HG02798 (cell line): ENCODE measurements at regions not wholly inside any gene's neighbourhood (a gene's known extent, or its start where the extent isn't known, plus 50 kb on each side); places are given as distances from the start of the nearest gene placed in this dataset.
"Not testable (repeated sequence)": the region's sequence is repeated elsewhere in the genome, so short reads cannot be mapped to it uniquely, and the experiment has no call there.

ENCODE experiments used
- ATAC-seq: cut with Tn5 transposase; IDR thresholded peaks from one replicate; pipeline ENCODE4 v1.9.1; 2021; ENCODE audit warnings: mild to moderate bottlenecking; ENCODE audit not compliant: unreplicated experiment, poor library complexity

DNA sequence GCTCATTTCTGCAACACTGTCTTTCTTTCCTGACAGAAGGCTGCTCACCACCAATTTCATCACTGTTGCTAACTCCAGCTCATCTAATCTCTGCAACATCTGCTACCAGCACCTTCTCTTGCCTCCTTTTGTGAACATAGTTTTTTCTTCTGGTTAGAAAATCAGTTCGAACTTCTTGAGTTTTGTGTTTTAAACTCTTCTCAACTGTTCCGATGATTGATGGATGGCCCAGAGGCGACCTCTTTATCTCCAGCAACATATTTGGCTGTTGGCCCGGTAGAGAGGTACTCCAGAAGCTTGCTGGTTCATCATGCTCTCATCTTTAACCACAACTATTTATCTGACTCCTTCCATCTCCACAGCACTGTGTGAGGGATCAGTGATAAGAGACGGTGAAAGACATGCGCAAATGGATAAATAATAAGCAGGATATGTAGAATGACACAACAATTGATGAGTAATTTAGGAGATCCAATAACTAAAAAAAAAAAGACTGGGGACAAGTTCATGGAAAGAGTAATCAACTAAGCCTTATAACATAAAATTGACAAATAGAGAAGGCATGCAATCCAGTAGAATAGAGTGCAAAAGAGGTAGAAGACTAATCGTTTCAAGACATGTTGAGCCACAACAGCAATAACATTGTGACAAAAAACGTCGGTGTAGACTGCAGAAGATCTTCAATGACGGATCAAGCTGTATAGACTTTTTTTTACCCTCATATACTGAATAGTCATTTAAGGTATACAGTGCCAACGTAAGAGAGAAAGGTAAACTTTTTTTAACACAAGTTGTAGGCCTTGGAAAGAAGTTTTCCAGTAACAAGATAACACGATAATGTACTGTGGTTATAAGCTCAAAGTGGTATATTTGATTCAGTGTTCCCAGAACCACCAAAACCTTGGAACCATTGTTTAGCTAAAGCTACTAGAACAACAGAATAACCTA lies 152.2 kb downstream of the CRPPA start:
- ATAC-seq, result no peak

DNA sequence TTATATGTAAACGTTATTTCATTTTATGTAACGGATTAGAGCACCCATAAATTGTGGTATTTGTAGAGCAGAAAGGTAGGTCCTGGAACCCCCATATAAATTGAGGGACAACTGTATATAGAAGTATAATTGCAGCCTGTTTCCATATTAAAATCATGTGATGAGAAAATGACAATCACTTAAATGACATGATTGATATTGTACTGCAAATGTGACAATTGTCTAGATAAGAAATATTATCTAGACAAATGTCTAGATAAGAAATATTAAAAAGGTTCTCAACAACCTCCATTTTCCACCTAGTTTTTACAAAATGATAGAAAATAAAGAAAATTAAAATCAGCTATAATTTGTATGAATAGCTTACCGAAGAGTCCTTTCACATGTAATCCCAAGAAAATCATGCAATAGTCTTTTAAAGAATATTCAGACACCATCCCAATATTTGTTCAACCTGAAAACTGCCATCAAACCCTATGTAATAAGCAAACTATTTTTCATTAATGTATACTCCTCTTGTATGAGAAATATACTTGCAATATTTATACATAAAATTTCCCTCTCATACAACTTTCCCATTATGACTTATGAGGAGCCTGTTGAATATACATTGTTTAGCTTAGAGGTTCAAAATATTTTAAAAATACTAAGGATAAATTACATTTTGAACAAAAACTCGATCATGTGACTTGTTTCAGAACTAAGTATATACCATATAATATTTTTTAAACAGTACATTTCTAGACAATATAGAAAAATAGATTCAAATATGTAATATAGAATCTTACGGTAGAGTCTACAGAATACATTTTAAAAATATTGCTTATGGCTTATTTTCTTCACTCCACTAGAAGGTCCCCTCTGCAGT lies 153.2 kb downstream of the CRPPA start:
- ATAC-seq, result no peak

DNA sequence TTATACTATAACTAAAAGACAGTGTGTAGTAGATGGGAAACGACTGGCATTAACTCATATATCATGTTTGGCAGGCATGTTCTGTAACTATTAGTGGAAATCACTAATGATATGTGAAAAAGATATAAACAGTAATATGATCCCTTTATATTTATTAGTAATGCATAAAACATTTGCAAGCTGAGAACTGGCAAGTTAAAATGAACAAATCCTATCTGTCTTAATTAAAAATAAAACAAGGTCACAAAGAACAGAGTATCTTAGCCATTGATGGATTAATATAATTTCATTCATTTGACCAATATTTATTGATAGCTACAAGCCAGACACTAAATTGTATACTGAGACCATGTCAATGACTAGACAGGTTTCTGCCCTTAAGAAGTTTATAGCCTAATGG lies 154.5 kb downstream of the CRPPA start:
- no peak for ATAC-seq

DNA sequence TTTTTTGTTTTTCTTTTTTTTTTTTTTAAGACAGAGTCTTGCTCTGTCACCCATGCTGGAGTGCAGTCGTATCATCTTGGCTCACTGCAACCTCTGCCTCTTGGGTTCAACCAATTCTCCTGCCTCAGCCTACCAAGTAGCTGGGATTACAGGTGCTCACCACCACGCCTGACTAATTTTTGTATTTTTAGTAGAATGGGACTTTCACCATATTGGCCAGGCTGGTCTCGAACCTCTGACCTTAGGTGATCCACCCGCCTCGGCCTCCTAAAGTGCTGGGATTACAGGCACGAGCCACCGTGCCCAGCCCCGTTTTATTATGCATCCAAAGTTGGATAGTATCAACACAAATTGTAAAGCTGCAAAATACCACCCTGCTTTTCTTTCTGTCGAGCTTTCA lies 154.9 kb downstream of the CRPPA start:
- ATAC-seq, result not testable (repeated sequence)

DNA sequence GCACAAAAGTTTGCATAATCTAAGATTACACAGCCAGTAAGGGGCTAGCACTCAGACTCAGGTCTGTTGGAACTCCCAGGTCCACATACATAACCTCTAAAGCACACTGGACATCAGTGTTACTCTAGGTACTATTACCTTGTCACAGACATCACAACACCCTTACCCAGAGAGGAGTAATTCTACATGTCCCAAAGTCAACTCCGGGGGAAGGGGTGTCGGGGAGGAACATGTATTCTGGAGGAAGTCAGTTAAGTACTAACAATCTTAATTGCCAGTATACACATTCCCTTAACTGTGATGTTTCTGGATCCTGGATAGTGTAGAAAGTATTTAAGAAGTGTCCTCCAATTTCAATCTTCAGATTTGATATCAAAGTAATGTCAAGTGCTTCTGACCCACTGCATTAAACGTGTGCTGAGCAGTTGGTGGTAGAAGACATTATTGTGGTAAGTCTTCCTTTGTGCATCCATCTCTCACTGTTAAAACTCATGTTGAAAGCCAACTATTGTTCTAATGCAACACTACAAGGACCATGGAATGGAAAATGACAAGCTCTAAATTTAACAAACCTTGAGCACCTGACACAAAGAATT lies 155.4 kb downstream of the CRPPA start:
- no peak for ATAC-seq

DNA sequence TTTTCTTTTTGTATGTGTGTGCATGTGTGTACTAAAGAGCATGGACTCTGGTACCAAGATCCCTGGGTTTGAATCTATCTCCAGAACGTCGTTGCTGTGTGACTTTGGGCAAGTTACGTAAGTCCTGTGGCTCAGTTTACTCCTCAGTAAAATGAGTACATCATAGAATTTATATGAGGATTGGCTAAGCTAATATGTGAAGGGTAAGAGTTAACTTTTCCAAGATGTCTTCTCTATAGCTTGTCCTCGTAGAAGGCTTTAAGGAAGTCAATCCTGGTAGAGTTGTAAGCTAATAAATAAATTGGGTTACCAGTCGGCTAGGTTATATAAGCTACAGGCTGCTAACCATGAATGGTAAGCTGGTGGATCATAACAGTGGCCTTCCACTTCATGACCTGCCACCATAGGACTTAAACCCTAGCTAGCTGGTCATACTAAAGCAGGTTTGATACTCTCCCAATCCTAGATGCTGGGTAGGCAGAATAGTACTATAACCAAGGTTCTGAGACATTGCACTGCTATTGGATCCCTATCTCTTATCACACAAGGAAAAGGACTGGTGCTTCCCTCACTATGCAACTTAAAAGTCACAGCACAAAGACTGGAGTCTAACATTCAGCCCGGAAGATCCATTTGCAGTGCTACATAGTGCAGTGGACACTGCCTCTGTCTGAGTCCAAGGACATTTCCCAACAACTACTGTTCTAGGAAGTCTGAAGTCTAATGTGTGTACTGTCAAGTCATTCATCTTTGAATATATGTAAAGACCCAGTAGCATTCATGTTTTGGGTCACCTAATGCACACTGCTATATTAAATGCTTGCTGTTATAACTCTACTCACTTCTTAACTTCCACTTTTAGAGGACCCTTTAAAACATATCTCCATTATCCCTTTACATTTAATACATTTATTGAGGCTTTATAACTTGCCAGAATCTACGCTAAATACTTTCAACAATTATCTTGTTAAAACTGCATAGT lies 156.2 kb downstream of the CRPPA start:
- no peak for ATAC-seq

DNA sequence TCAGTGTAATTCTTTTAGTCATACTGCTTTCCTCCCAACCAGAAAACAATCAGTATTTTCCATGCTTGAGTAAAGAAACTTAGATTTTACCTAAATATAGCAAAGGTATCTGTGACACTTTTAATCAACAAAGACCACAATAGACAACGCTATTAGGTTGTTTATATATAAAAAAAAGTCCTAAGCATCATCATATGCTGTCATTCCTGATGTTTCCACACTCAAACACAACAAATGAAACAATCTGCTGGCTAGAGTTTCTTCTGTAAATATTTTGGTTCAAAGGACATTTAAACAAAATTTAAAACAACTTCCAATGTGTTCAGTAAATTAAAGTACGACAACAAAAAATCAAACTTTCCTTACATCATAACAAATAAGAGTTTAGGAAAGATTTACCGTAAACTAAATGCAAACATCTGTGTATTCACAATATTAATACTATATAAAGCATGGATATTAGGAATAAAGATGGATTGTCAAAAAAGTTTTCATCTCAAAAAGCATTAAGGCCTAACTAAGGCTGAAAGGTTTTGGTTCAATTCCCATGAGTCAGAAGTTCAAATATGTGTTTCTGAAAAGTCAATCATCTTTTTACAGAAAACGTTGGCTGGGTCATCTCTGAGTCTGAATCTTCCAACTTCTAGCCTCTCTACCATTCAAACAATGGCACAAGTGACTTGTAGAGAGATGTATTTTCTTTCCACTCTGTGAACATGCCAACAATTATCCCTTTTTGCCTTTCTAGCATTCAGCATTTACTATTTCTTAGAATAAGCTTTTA lies 157.1 kb downstream of the CRPPA start:
- no peak for ATAC-seq

DNA sequence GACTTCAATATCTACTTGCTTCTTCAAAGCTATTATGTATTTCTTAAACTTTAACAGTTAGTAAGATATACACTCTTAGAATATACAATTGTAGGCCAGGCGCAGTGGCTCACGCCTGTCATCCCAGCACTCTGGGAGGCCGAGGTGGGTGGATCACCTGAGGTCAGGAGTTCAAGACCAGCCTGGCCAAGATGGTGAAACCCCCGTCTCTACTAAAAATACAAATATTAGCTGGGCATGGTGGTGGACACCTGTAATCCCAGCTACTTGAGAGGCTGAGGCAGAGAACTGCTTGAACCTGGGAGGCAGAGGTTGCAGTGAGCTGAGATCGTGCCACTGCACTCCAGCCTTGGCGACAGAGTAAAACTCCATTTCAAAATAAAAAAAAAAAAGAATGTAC lies 158.0 kb downstream of the CRPPA start:
- ATAC-seq, result not testable (repeated sequence)

DNA sequence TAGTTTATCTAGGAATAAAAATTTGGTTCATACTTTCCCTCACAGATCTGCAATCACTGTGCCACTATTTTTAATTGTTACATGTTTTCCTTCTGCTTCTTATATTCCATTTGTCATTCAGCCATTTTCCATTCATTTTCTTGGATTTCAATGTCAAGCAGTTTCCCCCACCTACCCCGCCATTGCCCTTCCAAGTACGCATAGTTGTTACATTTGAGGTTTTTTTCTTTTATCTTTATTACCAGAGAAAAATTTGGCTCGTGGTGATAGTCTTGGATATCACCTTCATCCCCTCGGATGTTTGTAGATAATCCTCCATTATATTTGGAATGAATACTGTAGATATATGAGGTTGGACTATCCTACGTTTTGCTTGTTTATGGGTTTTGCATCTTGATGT lies 159.7 kb downstream of the CRPPA start:
- ATAC-seq, result no peak

DNA sequence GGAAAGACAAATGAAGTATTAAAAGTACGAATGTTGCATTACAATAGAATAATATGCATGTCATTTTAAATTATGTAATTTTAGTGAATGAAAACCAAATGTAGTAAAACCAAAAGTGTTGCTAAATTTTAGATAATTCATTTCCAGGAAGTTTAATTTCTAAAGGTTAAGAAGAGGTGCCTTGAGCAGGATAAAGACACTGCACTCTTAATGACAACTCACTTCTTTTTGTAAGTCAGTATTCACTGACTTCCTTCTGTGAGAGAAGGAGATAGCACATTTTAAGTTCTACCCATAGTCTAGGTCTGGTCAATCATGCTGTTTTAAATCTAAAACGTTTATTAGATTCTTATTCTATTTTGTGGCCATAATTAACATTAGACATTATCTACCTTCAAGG lies 160.2 kb downstream of the CRPPA start:
- no peak for ATAC-seq

DNA sequence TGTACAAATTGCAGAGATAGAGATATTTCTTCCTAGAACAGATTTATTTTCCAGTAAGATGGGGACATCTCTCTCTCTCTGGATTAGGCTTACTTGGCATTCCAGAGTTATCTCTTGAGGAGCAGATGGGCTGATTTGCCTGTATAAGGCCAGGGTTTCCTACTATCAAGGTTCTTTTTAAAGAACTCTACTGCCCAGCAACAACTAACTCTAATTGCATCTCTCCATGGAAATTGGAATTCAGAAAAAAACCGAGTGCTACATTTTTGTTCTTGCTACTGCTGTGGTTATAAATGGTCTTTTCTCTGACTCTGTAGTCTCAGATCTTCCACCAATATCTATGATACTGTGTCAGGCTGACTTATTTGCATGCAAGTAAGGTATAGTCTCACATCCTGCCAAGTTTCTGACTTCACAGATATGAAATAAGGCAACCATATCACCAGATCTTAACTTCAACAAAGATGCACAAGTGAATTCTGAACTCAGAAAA lies 161.1 kb downstream of the CRPPA start:
- ATAC-seq, result peak; percentile 43

DNA sequence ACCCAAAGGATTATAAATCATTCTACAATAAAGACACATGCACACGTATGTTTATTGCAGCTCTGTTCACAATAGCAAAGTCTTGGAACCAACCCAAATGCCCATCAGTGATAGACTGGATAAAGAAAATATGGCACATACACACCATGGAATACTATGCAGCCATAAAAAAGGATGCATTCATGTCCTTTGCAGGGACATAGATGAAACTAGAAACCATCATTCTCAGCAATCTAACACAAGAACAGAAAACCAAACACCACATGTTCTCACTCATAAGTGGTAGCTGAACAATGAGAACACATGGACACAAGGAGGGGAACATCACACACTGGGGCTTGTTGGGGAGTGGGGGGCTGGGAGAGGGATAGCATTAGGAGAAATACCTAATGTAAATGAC lies 164.9 kb downstream of the CRPPA start:
- ATAC-seq, result not testable (repeated sequence)

DNA sequence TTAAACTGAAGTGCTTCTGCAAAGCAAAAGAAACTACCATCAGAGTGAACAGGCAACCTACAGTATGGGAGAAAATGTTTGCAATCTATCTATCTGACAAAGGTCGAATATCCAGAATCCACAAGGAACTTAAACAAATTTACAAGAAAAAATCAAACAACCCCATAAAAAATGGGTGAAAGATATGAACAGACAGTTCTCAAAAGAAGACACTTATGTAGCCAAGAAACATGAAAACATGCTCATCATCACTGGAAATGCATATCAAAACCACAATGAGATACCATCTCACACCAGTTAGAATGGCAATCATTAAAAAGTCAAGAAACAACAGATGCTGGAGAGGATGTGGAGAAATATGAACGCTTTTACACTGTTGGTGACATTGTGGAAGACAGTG lies 165.4 kb downstream of the CRPPA start:
- not testable (repeated sequence) for ATAC-seq

DNA sequence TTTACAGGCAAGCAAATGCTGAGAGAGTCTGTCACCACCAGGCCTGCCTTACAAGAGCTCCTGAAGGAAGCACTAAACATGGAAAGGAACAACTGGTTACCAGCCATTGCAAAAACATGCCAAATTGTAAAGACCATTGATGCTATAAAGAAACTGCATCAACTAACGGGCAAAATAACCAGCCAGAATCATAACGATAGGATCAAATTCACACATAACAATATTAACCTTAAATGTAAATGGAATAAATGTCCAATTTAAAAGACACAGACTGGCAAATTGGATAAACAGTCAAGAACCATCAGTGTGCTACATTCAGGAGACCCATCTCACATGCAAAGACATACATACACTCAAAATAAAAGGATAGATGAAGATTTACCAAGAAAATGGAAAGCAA lies 170.7 kb downstream of the CRPPA start:
- not testable (repeated sequence) for ATAC-seq

DNA sequence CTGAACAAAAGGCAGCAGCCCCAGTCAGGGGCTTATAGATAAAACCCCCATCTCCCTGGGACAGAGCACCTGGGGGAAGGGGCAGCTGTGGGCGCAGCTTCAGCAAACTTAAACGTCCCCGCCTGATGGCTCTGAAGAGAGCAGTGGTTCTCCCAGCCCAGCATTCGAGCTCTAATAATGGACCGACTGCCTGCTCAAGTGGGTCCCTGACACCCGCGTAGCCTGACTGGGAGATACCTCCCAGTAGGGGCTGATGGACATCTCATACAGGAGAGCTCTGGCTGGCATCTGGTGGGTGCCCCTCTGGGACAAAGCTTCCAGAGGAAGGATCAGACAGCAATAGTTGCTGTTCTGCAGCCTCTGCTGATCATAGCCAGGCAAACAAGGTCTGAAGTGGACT lies 172.1 kb downstream of the CRPPA start:
- ATAC-seq, result not testable (repeated sequence)

DNA sequence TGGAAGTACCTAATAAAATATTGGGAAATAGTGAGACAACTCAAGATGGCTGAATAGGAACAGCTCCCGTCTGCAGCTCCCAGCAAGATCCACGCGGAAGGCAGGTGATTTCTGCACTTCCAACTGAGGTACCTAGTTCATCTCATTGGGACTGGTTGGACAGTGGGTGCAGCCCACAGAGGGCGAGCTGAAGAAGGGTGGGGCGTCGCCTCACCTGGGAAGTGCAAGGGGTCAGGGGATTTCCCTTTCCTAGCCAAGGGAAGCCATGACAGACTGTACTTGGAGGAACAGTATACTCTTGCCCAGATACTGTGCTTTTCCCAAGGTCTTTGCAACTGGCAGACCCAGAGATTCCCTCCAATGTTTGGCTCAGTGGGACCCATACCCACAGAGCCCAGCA lies 172.8 kb downstream of the CRPPA start:
- ATAC-seq, result not testable (repeated sequence)

DNA sequence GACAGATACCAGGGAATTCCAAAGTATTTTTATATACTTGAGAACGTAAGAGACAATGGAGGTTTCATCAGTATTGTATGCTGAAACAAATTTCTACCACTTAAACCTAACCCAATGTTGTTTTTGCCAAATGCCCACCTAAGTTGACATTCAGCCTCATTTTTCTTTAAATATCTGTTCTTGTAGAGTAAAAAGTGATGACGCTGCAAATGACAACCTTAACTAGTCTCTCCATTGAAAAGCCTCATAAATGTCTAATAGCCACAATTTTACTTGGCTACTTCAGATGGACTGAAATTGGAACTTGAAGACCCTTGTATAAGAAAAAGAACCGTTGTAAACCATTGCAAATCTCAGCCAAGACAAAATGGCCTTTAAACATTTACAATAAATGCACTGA lies 176.9 kb downstream of the CRPPA start:
- no peak for ATAC-seq

DNA sequence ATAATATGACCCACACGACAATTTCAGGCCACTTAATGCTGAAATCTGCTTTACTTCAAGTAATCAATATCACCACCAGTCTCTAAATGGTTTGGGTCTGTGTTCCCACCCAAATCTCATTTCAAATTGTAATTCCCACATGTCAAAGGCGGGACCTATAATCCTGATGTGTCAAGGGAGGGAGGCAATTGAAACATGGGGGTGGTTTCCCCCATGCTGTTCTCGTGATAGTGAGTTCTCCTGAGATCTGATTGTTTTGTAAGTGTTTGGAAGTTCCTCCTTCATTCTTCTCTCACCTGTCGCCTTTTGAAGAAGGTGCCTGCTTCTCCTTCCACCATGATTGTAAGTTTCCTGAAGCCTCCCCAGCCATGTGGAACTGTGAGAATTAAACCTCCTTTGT lies 178.4 kb downstream of the CRPPA start:
- ATAC-seq, result no peak

DNA sequence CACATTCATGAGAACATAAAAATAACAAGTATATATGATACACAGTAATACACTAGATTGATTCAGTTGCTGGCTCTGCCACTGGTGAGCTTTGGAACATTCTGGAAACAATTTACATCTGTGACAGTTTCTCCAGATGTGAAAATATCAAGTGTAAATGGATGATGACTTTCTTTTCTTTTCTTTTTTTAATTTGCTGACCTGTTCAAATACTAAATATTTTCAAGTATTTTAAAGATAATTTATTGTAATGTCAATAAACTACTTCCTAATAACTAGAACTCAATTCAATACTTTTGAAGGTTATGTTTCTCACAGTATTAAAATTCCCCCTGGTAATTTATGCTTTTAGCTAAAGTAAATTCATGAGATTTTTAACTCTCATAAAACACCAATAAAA lies 180.3 kb downstream of the CRPPA start:
- no peak for ATAC-seq
